PC-9 (cell line): ENCODE measurements at regions not wholly inside any gene's neighbourhood (a gene's known extent, or its start where the extent isn't known, plus 50 kb on each side); places are given as distances from the start of the nearest gene placed in this dataset.

Experiments
- BruUV-seq: library from RNA; stranded (reverse); fragments of 400-500 nt; replicated peaks from 2 replicates; lab custom pipeline; 2021; lab: Mats Ljungman, UMichigan
- CTCF ChIA-PET: fragments of 300-600 bp; sonication (Branson Sonifier 250); formaldehyde crosslinking; loops from one replicate; lab custom pipeline; 2022; ENCODE audit warnings: antibody characterized with exemption; lab: Charles Lee
- POLR2A ChIA-PET: fragments of 300-600 bp; sonication (Branson Sonifier 250); formaldehyde crosslinking; loops from one replicate; lab custom pipeline; 2022; ENCODE audit warnings: antibody characterized with exemption; ENCODE audit not compliant: unreplicated experiment; lab: Charles Lee
- DNase-seq, 2 experiments: peaks; one replicate each; pipeline versions ENCODE4 v3.0.0 to v3.0.0-alpha.2; 2015 to 2022; ENCODE audit warnings: mixed read lengths in 1 of 2
- H2AFZ ChIP-seq: fragments of 200-600 bp; sonication (generic); 2 replicates; pipeline ENCODE4 v1.8.1; 2017; ENCODE audit warnings: antibody characterized with exemption
- H3F3A ChIP-seq: fragments of 200-600 bp; sonication (generic); 2 replicates; pipeline ENCODE4 v1.8.1; 2017; ENCODE audit warnings: antibody characterized with exemption, mild to moderate bottlenecking, low read depth; ENCODE audit not compliant: insufficient read depth
- H3K27ac ChIP-seq: fragments of 200-600 bp; sonication (generic); 2 replicates; pipeline ENCODE4 v1.6.1; 2016; ENCODE audit warnings: mixed run types
- H3K27me3 ChIP-seq: fragments of 200-600 bp; sonication (generic); 2 replicates; pipeline ENCODE4 v1.6.1; 2016; ENCODE audit warnings: low read depth, mixed run types; ENCODE audit not compliant: insufficient read depth
- H3K36me3 ChIP-seq: fragments of 200-600 bp; sonication (generic); 2 replicates; pipeline ENCODE4 v1.6.1; 2016; ENCODE audit warnings: low read depth, mixed run types
- H3K4me1 ChIP-seq: fragments of 200-600 bp; sonication (generic); replicated peaks from 2 replicates; pipeline ENCODE4 v1.6.1; 2016; ENCODE audit warnings: mixed run types; ENCODE audit not compliant: insufficient read depth
- H3K4me2 ChIP-seq: fragments of 200-600 bp; sonication (generic); 2 replicates; pipeline ENCODE4 v1.6.1; 2017; ENCODE audit warnings: mixed run types
- H3K4me3 ChIP-seq: fragments of 200-600 bp; sonication (generic); 2 replicates; pipeline ENCODE4 v1.6.1; 2016; ENCODE audit warnings: mixed run types
- H3K79me2 ChIP-seq: fragments of 200-600 bp; sonication (generic); 2 replicates; pipeline ENCODE4 v1.6.1; 2017; ENCODE audit warnings: low read depth, mixed run types
- H3K9me2 ChIP-seq: fragments of 200-600 bp; sonication (generic); 2 replicates; pipeline ENCODE4 v1.8.1; 2017; ENCODE audit warnings: mild to moderate bottlenecking; ENCODE audit not compliant: insufficient read depth
- H3K9me3 ChIP-seq: fragments of 200-600 bp; sonication (generic); 2 replicates; pipeline ENCODE4 v1.8.1; 2016; ENCODE audit warnings: low read depth; ENCODE audit not compliant: insufficient read depth
- H4K20me1 ChIP-seq: fragments of 200-600 bp; sonication (generic); 2 replicates; pipeline ENCODE4 v1.8.1; 2017; ENCODE audit not compliant: insufficient read depth
- CTCF ChIP-seq: fragments of 200-600 bp; sonication (generic); conservative IDR thresholded peaks from 2 replicates; pipeline ENCODE4 v1.6.1; 2017; ENCODE audit warnings: mixed run types, antibody characterized with exemption, mild to moderate bottlenecking, moderate library complexity
- EZH2 ChIP-seq: fragments of 200-600 bp; sonication (generic); IDR thresholded peaks from 2 replicates; pipeline ENCODE4 v1.8.0; 2017; ENCODE audit warnings: antibody characterized with exemption, low read depth
- intact Hi-C: fragments of 100-400 bp; cut with micrococcal nuclease; formaldehyde crosslinking; loops from one replicate; pipeline ENCODE4 v1.10.0; 2022; ENCODE audit not compliant: unreplicated experiment

DNA sequence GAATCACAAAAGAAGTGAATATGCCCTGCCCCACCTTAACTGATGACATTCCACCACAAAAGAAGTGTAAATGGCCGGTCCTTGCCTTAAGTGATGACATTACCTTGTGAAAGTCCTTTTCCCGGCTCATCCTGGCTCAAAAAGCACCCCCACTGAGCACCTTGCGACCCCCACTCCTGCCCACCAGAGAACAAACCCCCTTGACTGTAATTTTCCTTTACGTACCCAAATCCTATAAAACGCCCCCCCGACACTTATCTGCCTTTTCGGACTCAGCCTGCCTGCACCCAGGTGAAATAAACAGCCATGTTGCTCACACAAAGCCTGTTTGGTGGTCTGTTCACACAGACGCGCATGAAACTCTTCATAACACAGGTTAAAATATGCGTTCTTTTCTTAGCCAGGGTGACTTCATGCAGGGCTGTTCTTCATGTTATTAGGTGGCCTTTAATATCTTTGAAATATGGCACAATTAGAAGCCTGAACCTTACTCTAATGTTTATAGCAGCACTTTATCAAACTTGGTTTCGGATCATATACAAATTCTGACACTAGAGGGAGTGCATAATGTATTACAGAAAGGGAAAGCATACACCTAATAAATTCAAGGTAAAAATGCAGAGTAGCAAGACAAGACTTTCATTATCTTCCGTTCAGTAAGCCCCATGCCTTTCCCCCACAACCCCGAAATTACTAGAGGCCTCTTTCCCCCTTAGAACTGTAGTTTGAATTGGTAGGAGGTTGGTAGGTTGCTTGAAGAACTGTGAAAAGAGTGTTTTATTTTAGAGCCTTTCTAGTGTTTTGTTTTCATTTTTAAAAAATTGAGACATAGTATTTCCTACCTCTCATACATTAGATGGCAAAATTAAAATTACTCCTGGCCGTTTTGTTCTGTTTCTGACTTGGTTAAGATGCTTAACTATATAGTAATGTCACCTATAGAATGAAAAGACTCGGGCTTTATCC, 117.9 kb downstream of the NPY start:
- Histone ChIP-seq H3K4me3 (peak overlapping the region; percentile 50; the same call in 1 of the 2 replicates), H3K4me2 (peak overlapping the region; percentile 82), H3K27me3 (no peaks in the 10 kb centered on the region), H3K27ac (no peak overlapping the region), H2AFZ (peak overlapping the region; percentile 88), H4K20me1 (no peaks in the 10 kb centered on the region), H3K9me2 (no peaks in the 10 kb centered on the region), H3K9me3 (no peaks in the 10 kb centered on the region), H3K79me2 (no peaks in the 10 kb centered on the region), H3K4me1 (0 out of 2 replicates have a peak, but pooled peaks cover 4% of the 10 kb centered on the region), H3F3A (no peaks in the 10 kb centered on the region), H3K36me3 (no peaks in the 10 kb centered on the region)
- CTCF ChIA-PET, result no interaction called here
- POLR2A ChIA-PET, result interaction anchor here (0.7 kb wide), 1 partner anchor 351 kb away, joined by 5 read pairs; no protein-coding TSS in a partner anchor
- BruUV-seq, result no TSS peak
- TF ChIP-seq CTCF (peak; percentile 82), EZH2 (no peak)
- peak in 1 of 2 experiments; percentile 60 for DNase-seq
- intact Hi-C loops, result loop anchor here (1.0 to 5.0 kb wide), 4 partner anchors 170 to 697 kb away; partner anchors contain the start of gene PALS2

- Histone ChIP-seq H3K27me3 (no peaks in the 10 kb centered on the region), H3F3A (no peaks in the 10 kb centered on the region), H3K4me2 (peak overlapping the region; percentile 82), H3K9me2 (no peaks in the 10 kb centered on the region), H3K79me2 (no peaks in the 10 kb centered on the region), H4K20me1 (no peaks in the 10 kb centered on the region), H3K27ac (no peak overlapping the region), H2AFZ (peak overlapping the region; percentile 88; the same call in 1 of the 2 replicates), H3K36me3 (no peaks in the 10 kb centered on the region), H3K4me3 (no peak overlapping the region; the same call in 1 of the 2 replicates), H3K9me3 (no peaks in the 10 kb centered on the region), H3K4me1 (0 out of 2 replicates have a peak, but pooled peaks cover 4% of the 10 kb centered on the region)
- DNase-seq, result no peak
- TF ChIP-seq CTCF (no peak), EZH2 (no peak)
- POLR2A ChIA-PET, result interaction anchor here (0.7 kb wide), 1 partner anchor 350 kb away, joined by 5 read pairs; no protein-coding TSS in a partner anchor
- CTCF ChIA-PET, result no interaction called here
- intact Hi-C loops, result loop anchor here (1.0 to 5.0 kb wide), 4 partner anchors 170 to 696 kb away; partner anchors contain the start of gene PALS2
- no TSS peak for BruUV-seq
Measured at GRCh38 chr7:24402655-24403054, 118.7 kb downstream of the NPY start.

GRCh38 chr7:24403557-24403956, 119.6 kb downstream of the NPY start:
- Histone ChIP-seq H3K4me2 (no peak overlapping the region), H3K27me3 (no peaks in the 10 kb centered on the region), H3K79me2 (no peaks in the 10 kb centered on the region), H3F3A (no peaks in the 10 kb centered on the region), H3K36me3 (no peaks in the 10 kb centered on the region), H3K4me1 (0 out of 2 replicates have a peak, but pooled peaks cover 4% of the 10 kb centered on the region), H2AFZ (no peak overlapping the region), H3K9me3 (no peaks in the 10 kb centered on the region), H4K20me1 (no peaks in the 10 kb centered on the region), H3K9me2 (no peaks in the 10 kb centered on the region), H3K27ac (no peak overlapping the region), H3K4me3 (no peak overlapping the region)
- intact Hi-C loops, result loop anchor here (2.0 to 5.0 kb wide), 3 partner anchors 169 to 695 kb away; partner anchors contain the start of gene PALS2
- POLR2A ChIA-PET, result no interaction called here
- BruUV-seq, result no TSS peak
- CTCF ChIA-PET, result no interaction called here
- no peak for DNase-seq
- TF ChIP-seq CTCF (no peak), EZH2 (no peak)
